Endothelial cell of umbilical vein (primary cell): ENCODE measurements at regions not wholly inside any gene's neighbourhood (a gene's known extent, or its start where the extent isn't known, plus 50 kb on each side); places are given as distances from the start of the nearest gene placed in this dataset.

ENCODE experiments used
- POLR2A ChIP-seq: IDR thresholded peaks from 2 replicates; pipeline ENCODE4 v1.6.1; 2012; ENCODE audit warnings: low read depth, mild to moderate bottlenecking, control low read depth, low read length
- POLR2AphosphoS5 ChIP-seq: IDR thresholded peaks from 2 replicates; pipeline ENCODE4 v1.6.1; 2012; ENCODE audit warnings: low read depth, mild to moderate bottlenecking, control low read depth, low read length, moderate library complexity; ENCODE audit not compliant: insufficient read depth
- TF ChIP-seq, protein P1 (sequence below), 2 donors: IDR thresholded peaks; 1 replicate in 1 of 2; 2 replicates in 1 of 2; pipeline ENCODE4 v1.5.1; 2011; ENCODE audit warnings: low read length in 2 of 2, mild to moderate bottlenecking in 2 of 2, moderate library complexity in 2 of 2, control low read depth in 1 of 2, inconsistent platforms in 1 of 2, low read depth in 1 of 2; ENCODE audit not compliant: insufficient read depth in 1 of 2; ENCODE audit errors: extremely low read depth in 1 of 2

DNA sequence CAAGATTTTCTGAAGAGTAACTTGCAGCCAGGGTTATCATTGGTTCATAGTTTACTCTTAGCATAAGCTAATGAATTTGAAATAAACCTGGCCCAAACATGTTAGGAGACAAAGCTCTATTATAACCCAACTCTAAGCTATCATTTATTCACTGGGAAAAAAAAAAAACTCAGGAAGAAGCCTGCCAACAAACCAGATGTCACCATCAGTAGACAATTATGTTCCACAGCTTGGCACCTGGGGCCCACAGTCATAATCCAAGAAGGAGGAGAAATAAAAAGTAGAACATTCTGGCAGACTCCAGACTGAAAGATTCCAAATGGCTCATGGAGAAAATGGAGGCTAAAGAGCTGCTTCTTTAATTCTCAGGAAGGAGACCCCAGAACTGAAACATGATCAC, 100.0 kb upstream of the CNR1 start:
- TF ChIP-seq, protein P1, sequence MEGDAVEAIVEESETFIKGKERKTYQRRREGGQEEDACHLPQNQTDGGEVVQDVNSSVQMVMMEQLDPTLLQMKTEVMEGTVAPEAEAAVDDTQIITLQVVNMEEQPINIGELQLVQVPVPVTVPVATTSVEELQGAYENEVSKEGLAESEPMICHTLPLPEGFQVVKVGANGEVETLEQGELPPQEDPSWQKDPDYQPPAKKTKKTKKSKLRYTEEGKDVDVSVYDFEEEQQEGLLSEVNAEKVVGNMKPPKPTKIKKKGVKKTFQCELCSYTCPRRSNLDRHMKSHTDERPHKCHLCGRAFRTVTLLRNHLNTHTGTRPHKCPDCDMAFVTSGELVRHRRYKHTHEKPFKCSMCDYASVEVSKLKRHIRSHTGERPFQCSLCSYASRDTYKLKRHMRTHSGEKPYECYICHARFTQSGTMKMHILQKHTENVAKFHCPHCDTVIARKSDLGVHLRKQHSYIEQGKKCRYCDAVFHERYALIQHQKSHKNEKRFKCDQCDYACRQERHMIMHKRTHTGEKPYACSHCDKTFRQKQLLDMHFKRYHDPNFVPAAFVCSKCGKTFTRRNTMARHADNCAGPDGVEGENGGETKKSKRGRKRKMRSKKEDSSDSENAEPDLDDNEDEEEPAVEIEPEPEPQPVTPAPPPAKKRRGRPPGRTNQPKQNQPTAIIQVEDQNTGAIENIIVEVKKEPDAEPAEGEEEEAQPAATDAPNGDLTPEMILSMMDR (IDR thresholded peaks at IDR 0.05; ENCODE audit: extremely low read depth in 1 of 2, insufficient read depth in 1 of 2, low read depth in 1 of 2, low read length in 2 of 2): no peak
- TF ChIP-seq POLR2A (no peak), POLR2AphosphoS5 (no peak)
